BJ (cell line): ENCODE measurements at regions not wholly inside any gene's neighbourhood (a gene's known extent, or its start where the extent isn't known, plus 50 kb on each side); places are given as distances from the start of the nearest gene placed in this dataset.
"Not testable (repeated sequence)": the region's sequence is repeated elsewhere in the genome, so short reads cannot be mapped to it uniquely, and the experiment has no call there.

Source experiments
- CTCF ChIA-PET: fragments of 350-600 bp; formaldehyde crosslinking; extraction: SDS; loops from one replicate; lab custom pipeline; 2021; ENCODE audit warnings: antibody characterized with exemption, inconsistent platforms; lab: Yijun Ruan, JAX
- POLR2A ChIA-PET: fragments of 300-600 bp; sonication (Branson Sonifier 250); formaldehyde crosslinking; extraction: SDS; loops from one replicate; lab custom pipeline; 2021; ENCODE audit warnings: antibody characterized with exemption; lab: Charles Lee
- DNase-seq: peaks from one replicate; pipeline ENCODE4 v3.0.0-alpha.2; 2011; ENCODE audit warnings: low read depth
- H3K27me3 ChIP-seq: 2 replicates; pipeline ENCODE4 v1.6.0; 2011; ENCODE audit warnings: low read length; ENCODE audit not compliant: control insufficient read depth, insufficient read depth
- H3K36me3 ChIP-seq: 2 replicates; pipeline ENCODE4 v1.5.1; 2011; ENCODE audit warnings: low read length; ENCODE audit not compliant: control insufficient read depth, insufficient read depth
- H3K4me3 ChIP-seq: 2 replicates; pipeline ENCODE4 v1.5.1; 2011; ENCODE audit warnings: low read depth, mild to moderate bottlenecking, control low read depth, low read length
- CTCF ChIP-seq: IDR thresholded peaks from 2 replicates; pipeline ENCODE4 v1.5.1; 2011; ENCODE audit warnings: low read depth, mild to moderate bottlenecking, control low read depth, inconsistent platforms, low read length, moderate library complexity; ENCODE audit not compliant: insufficient read depth

- H3K27me3 ChIP-seq: no peaks in the 10 kb centered on the region; the same call in 1 of the 2 replicates
- ChIA-PET POLR2A (no interaction called here), CTCF (interaction anchor here (1.1 kb wide), 1 partner anchor 12 kb away, joined by 4 read pairs; no protein-coding TSS in a partner anchor)
- H3K36me3 ChIP-seq: no peaks in the 10 kb centered on the region
- TF ChIP-seq CTCF: no peak
- DNase-seq: no peak
- H3K4me3 ChIP-seq: no peak overlapping the region
Measured at GRCh38 chr10:78338717-78339116, 305.1 kb downstream of the RPS24 start.

GRCh38 chr10:78339251-78339650 lies 305.6 kb downstream of the RPS24 start:
- no peak for TF ChIP-seq CTCF
- ChIA-PET POLR2A (no interaction called here), CTCF (interaction anchor here (1.1 kb wide), 1 partner anchor 12 kb away, joined by 4 read pairs; no protein-coding TSS in a partner anchor)
- no peak for DNase-seq
- H3K4me3 ChIP-seq: no peak overlapping the region
- H3K36me3 ChIP-seq: no peaks in the 10 kb centered on the region
- H3K27me3 ChIP-seq: no peaks in the 10 kb centered on the region; the same call in 1 of the 2 replicates

GRCh38 chr10:78341953-78342614 lies 308.4 kb downstream of the RPS24 start:
- ChIA-PET CTCF (interaction anchor here (0.7 to 0.8 kb wide), 2 partner anchors 9 to 17 kb away, joined by 3 read pairs; no protein-coding TSS in a partner anchor), POLR2A (no interaction called here)
- H3K36me3 ChIP-seq: no peaks in the 10 kb centered on the region
- no peaks in the 10 kb centered on the region; the same call in 1 of the 2 replicates for H3K27me3 ChIP-seq
- TF ChIP-seq CTCF: no peak
- no peak for DNase-seq
- no peak overlapping the region for H3K4me3 ChIP-seq

GRCh38 chr10:78342827-78343653 lies 309.4 kb downstream of the RPS24 start:
- DNase-seq: no peak
- Histone ChIP-seq H3K4me3 (no peak overlapping the region), H3K27me3 (no peaks in the 10 kb centered on the region; the same call in 1 of the 2 replicates), H3K36me3 (no peaks in the 10 kb centered on the region)
- CTCF ChIA-PET: interaction anchor here (0.7 to 1.0 kb wide), 2 partner anchors 11 to 16 kb away, joined by 3 read pairs; no protein-coding TSS in a partner anchor
- TF ChIP-seq CTCF: no peak
- POLR2A ChIA-PET: no interaction called here

GRCh38 chr10:78344257-78344656 lies 310.6 kb downstream of the RPS24 start:
- DNase-seq, POLR2A ChIA-PET, H3K4me3 ChIP-seq, H3K36me3 ChIP-seq, H3K27me3 ChIP-seq: not testable (repeated sequence)
- CTCF ChIA-PET: interaction anchor here (0.6 to 1.0 kb wide), 2 partner anchors 10 to 312 kb away, joined by 3 read pairs; no protein-coding TSS in a partner anchor

GRCh38 chr10:78345515-78345914 lies 311.9 kb downstream of the RPS24 start:
- H3K4me3 ChIP-seq, H3K36me3 ChIP-seq, POLR2A ChIA-PET, H3K27me3 ChIP-seq, CTCF ChIA-PET, DNase-seq: not testable (repeated sequence)
